Dendritic cell treated with granulocyte-macrophage colony-stimulating factor and Interleukin-4, amounts not matched to agents 40 ng/mL and 50 ng/mL, for 4 days (primary cell): ENCODE measurements at regions not wholly inside any gene's neighbourhood (a gene's known extent, or its start where the extent isn't known, plus 50 kb on each side); places are given as distances from the start of the nearest gene placed in this dataset.

ENCODE experiments used
- H3K27ac Mint-ChIP-seq: one replicate; pipeline ENCODE4 v1.8.0; 2022; ENCODE audit warnings: mild to moderate bottlenecking, mixed read lengths
- H3K27me3 Mint-ChIP-seq: one replicate; pipeline ENCODE4 v1.8.0; 2022; ENCODE audit warnings: mild to moderate bottlenecking, mixed read lengths
- H3K36me3 Mint-ChIP-seq: one replicate; pipeline ENCODE4 v1.8.0; 2022; ENCODE audit warnings: low read depth, mixed read lengths
- H3K4me1 Mint-ChIP-seq: one replicate; pipeline ENCODE4 v1.8.0; 2022; ENCODE audit warnings: low read depth, mixed read lengths
- H3K4me3 Mint-ChIP-seq: one replicate; pipeline ENCODE4 v1.8.0; 2022; ENCODE audit warnings: mild to moderate bottlenecking, moderate library complexity, mixed read lengths
- H3K9me3 Mint-ChIP-seq: one replicate; pipeline ENCODE4 v1.8.0; 2022; ENCODE audit warnings: mixed read lengths
- intact Hi-C: fragments of 100-400 bp; cut with micrococcal nuclease; formaldehyde crosslinking; loops from one replicate; pipeline ENCODE4 v1.15.0; 2022

GRCh38 chr20:61113731-61114130 is 138.3 kb upstream of the CDH4 start:
- Mint-ChIP-seq H3K36me3 (no peaks in the 10 kb centered on the region), H3K9me3 (no peaks in the 10 kb centered on the region), H3K27me3 (peaks cover 17% of the 10 kb centered on the region), H3K27ac (no peak overlapping the region), H3K4me3 (no peak overlapping the region), H3K4me1 (no peaks in the 10 kb centered on the region)
- intact Hi-C loops: no loop called here

- H3K9me3 Mint-ChIP-seq: no peaks in the 10 kb centered on the region
- intact Hi-C loops: no loop called here
- peaks cover 2% of the 10 kb centered on the region for H3K4me1 Mint-ChIP-seq
- H3K36me3 Mint-ChIP-seq: no peaks in the 10 kb centered on the region
- no peak overlapping the region for H3K4me3 Mint-ChIP-seq
- H3K27ac Mint-ChIP-seq: no peak overlapping the region
- peaks cover 23% of the 10 kb centered on the region for H3K27me3 Mint-ChIP-seq
Observed at GRCh38 chr20:61114493-61115175, 137.4 kb upstream of the CDH4 start.

GRCh38 chr20:61115364-61116065 is 136.5 kb upstream of the CDH4 start:
- Mint-ChIP-seq H3K36me3 (no peaks in the 10 kb centered on the region), H3K9me3 (no peaks in the 10 kb centered on the region), H3K27ac (no peak overlapping the region), H3K27me3 (peaks cover 23% of the 10 kb centered on the region), H3K4me1 (peaks cover 10% of the 10 kb centered on the region), H3K4me3 (no peak overlapping the region)
- intact Hi-C loops: no loop called here

DNA sequence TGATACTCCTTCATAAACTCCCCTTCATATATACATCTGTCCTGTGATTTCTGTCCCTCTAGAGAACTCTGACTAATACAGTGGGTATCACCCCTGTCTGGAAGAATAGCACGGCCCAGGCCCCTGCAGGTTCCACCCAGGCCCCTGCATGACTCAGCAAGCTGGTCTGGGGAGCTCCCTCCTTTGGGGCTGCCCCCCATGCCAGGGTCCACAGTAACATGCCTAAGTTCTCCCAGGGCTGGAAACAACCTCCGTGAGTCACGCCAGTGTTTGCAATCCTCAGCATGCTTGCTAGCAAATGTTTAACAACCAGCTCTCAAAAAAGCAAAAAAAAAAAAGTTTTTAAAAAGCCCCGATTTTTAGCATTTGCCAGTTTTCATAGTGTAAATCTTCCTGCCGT is 134.3 kb upstream of the CDH4 start:
- no peaks in the 10 kb centered on the region for H3K9me3 Mint-ChIP-seq
- no peak overlapping the region for H3K27ac Mint-ChIP-seq
- H3K4me1 Mint-ChIP-seq: peaks cover 15% of the 10 kb centered on the region
- intact Hi-C loops: no loop called here
- no peak overlapping the region for H3K4me3 Mint-ChIP-seq
- no peaks in the 10 kb centered on the region for H3K36me3 Mint-ChIP-seq
- H3K27me3 Mint-ChIP-seq: peaks cover 21% of the 10 kb centered on the region

DNA sequence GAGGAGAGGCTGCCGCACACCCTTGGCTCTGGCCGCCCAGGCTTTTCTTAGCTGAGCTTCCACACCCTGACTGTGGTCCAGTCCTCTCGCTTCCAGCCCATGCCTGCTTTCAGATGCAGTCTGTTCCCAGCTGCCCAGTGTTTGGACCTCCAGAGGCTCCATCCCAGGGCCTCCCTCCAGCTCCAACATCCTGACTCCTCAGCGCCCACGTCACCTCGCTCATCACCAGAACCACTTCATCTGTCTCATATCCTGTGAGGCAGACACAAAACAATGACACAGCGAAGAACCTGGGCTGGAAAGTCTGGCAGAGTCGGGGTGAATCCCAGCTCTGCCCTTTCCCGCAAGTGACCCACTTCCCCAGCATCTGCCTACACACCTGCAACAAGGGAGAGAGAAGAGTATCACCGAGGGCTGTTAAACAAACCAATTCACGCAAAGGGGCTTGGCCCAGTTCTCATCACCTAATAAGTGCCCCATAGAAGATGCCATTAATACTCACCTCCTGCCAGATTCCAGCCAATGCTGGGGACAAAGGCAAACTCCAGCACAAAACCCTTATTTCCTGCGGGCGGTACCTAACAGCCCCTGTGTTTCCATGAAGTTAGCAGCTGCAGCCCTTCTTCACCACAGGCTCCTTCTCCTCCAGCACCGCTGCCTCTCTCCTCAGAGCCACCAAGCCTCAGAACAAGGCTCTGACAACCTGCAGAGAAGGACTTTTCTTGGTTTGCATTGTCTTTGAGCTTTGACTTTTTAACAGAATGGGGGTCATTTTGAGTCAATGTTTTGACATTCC is 133.4 kb upstream of the CDH4 start:
- no peak overlapping the region for H3K27ac Mint-ChIP-seq
- intact Hi-C loops: no loop called here

DNA sequence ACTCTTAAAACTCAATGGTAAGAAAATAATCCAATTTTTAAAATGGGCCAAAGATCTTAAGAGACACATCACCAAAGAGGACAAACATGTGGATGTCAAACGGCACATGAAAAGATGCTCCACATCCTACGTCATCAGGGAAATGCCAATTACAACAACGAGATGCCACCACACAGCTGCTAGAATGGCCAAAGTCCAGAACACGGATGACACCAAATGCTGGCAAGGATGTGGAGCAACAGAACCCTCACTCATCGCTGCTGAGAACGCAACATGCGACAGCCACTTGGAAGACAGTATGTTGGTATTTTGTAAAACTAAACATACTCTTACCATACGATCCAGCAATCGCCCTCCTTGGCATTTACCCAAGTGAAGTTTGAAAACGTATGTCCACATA is 132.8 kb upstream of the CDH4 start:
- Mint-ChIP-seq H3K27me3 (peaks cover 21% of the 10 kb centered on the region), H3K9me3 (no peaks in the 10 kb centered on the region), H3K4me1 (peaks cover 15% of the 10 kb centered on the region), H3K27ac (no peak overlapping the region), H3K36me3 (no peaks in the 10 kb centered on the region), H3K4me3 (no peak overlapping the region)
- intact Hi-C loops: no loop called here

More for the DNA sequence above, 133.4 kb upstream of the CDH4 start:
- Mint-ChIP-seq H3K4me1 (peaks cover 15% of the 10 kb centered on the region), H3K27me3 (peaks cover 21% of the 10 kb centered on the region), H3K36me3 (no peaks in the 10 kb centered on the region), H3K9me3 (no peaks in the 10 kb centered on the region), H3K4me3 (no peak overlapping the region)

- H3K9me3 Mint-ChIP-seq: no peaks in the 10 kb centered on the region
- peaks cover 15% of the 10 kb centered on the region for H3K4me1 Mint-ChIP-seq
- no peaks in the 10 kb centered on the region for H3K36me3 Mint-ChIP-seq
Observed at GRCh38 chr20:61119794-61120410, 132.2 kb upstream of the CDH4 start.

DNA sequence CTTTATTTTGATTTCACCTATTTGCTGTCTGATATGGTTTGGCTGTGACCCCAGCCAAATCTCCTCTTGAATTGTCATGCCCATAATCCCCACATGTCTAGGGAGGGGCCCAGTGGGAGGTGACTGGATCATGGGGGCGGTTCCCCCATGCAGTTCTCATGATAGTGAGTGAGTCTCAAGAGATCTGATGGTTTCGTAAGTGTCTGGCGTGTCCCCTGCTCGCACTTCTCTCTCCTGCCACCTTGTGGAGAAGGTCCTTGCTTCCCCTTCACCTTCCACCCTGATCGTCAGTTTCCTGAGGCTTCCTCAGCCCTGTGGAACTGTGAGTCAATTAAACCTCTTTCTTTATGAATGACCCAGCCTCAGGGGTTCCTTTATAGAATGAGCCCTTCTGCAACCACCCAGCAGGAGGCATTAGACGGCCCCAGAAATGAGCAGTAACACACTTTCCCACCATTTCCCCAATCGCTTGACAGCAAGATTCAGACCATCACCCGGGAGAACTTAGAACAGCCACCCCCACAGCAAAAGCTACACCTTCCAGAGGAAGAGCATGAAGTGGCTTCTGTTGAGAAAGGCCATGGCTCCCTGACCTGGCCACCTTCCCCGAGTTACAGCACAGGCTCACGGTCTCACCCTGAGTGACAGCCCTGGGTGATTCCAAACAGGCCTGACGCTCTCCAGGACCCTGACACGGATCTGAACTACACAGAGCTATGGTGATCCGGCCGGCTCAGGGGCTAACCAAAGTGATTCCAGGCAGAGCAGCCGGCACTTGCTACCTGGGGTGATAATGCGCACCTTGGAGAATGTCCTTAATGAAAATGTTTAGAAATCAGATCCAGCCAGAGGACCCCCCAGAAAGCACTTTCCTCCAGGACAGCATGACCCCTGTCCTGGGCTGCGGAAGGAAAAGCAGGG is 131.2 kb upstream of the CDH4 start:
- intact Hi-C loops: loop anchor here (5.0 kb wide), 2 partner anchors 909 to 1064 kb away; no protein-coding TSS in a partner anchor
- no peaks in the 10 kb centered on the region for H3K9me3 Mint-ChIP-seq
- H3K27me3 Mint-ChIP-seq: peaks cover 21% of the 10 kb centered on the region
- no peak overlapping the region for H3K4me3 Mint-ChIP-seq
- no peaks in the 10 kb centered on the region for H3K36me3 Mint-ChIP-seq
- peaks cover 15% of the 10 kb centered on the region for H3K4me1 Mint-ChIP-seq
- H3K27ac Mint-ChIP-seq: no peak overlapping the region

More at GRCh38 chr20:61119794-61120410, 132.2 kb upstream of the CDH4 start:
- Mint-ChIP-seq H3K4me3 (no peak overlapping the region), H3K27me3 (peaks cover 21% of the 10 kb centered on the region), H3K27ac (no peak overlapping the region)
- intact Hi-C loops: loop anchor here (5.0 kb wide), 2 partner anchors 908 to 1063 kb away; no protein-coding TSS in a partner anchor

GRCh38 chr20:61121661-61122060 is 130.4 kb upstream of the CDH4 start:
- Mint-ChIP-seq H3K27me3 (peaks cover 20% of the 10 kb centered on the region), H3K36me3 (no peaks in the 10 kb centered on the region), H3K9me3 (no peaks in the 10 kb centered on the region), H3K27ac (no peak overlapping the region), H3K4me1 (peaks cover 15% of the 10 kb centered on the region), H3K4me3 (no peak overlapping the region)
- intact Hi-C loops: loop anchor here (5.0 kb wide), 2 partner anchors 909 to 1064 kb away; no protein-coding TSS in a partner anchor

DNA sequence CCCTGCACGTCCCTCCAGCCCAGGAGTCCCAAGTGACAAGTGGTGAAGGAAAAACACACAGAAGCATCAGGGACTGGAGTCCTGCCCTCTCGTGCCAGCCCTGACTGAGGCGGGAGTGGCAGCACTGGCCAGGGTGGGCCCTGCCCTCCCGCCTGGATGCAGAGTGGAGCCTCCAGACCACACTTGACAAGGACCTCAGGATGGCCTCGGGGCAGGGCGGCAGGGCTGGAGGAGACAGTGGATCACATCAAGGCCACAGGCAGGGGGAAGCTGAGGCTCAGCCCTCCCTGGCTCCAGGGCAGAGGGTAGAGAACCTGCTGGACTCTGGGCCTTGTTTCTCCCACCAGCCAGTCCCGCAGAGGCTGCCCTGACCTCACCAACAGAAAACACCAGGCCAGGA is 128.8 kb upstream of the CDH4 start:
- no peaks in the 10 kb centered on the region for H3K9me3 Mint-ChIP-seq
- peaks cover 15% of the 10 kb centered on the region for H3K4me1 Mint-ChIP-seq
- peaks cover 11% of the 10 kb centered on the region for H3K27me3 Mint-ChIP-seq
- intact Hi-C loops: loop anchor here (5.0 kb wide), 2 partner anchors 911 to 1066 kb away; no protein-coding TSS in a partner anchor
- H3K36me3 Mint-ChIP-seq: no peaks in the 10 kb centered on the region
- H3K27ac Mint-ChIP-seq: no peak overlapping the region
- H3K4me3 Mint-ChIP-seq: no peak overlapping the region

DNA sequence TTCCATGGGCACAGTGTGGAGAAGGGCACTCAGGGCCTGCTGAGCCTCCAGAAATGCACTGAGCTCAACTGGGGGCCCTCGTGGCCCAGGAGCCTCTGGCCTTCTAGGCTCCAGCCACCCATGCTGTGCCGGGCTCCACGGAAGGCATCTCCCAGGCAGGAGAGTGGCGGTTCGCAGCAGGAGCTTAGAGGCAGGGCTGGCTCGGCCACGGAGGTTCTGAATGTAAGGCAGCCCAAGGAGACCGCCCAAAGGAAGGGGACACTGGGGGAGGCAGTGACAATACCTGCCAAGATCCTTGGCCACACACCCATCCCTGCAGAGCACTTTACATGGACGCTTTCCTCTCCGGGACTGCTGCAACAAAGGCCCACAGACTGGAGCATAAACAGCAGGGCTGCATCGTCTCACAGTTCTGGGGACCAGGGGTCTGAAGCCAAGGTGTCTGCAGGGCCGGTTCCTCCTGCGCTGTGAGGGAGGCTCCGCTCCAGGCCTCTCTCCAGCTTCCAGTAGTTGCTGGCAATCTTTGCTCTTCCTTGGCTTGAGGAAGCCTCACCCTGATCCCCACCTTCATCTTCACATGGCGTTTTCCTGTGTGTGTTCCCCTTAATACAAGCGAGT is 128.2 kb upstream of the CDH4 start:
- Mint-ChIP-seq H3K4me3 (no peak overlapping the region), H3K27me3 (peaks cover 5% of the 10 kb centered on the region), H3K4me1 (peaks cover 15% of the 10 kb centered on the region), H3K36me3 (no peaks in the 10 kb centered on the region), H3K27ac (no peak overlapping the region), H3K9me3 (no peaks in the 10 kb centered on the region)
- intact Hi-C loops: loop anchor here (5.0 kb wide), 2 partner anchors 912 to 1067 kb away; no protein-coding TSS in a partner anchor

DNA sequence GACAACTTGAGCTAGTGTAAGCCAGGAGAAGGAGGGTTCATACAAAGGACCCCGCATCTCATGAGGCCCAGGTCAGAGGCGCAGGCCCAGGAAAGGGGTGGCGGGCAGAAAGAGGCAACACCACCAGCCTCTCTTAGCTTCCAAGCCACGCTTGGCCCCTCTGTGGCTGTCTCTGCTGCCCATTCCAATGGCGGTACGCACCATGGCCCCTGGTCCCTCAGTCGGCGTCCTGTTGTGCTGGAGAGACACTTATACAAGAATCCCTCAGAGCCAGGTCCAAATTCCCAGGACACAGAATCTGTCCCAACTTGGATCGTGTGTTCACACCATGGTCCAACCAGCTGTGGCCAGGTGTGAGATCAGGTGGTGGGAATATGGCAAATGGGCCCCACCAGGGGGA is 127.0 kb upstream of the CDH4 start:
- Mint-ChIP-seq H3K9me3 (no peaks in the 10 kb centered on the region), H3K4me3 (no peak overlapping the region), H3K27me3 (peaks cover 8% of the 10 kb centered on the region), H3K27ac (no peak overlapping the region), H3K4me1 (peaks cover 9% of the 10 kb centered on the region), H3K36me3 (no peaks in the 10 kb centered on the region)
- intact Hi-C loops: no loop called here
